Tibial nerve (tissue), 4 donors: ENCODE measurements at regions not wholly inside any gene's neighbourhood (a gene's known extent, or its start where the extent isn't known, plus 50 kb on each side); places are given as distances from the start of the nearest gene placed in this dataset.

Experiments
- DNase-seq, 2 donors: peaks; one replicate each; pipeline ENCODE4 v3.0.0-alpha.2; 2019; ENCODE audit warnings: low spot score in 2 of 2
- H3K27ac ChIP-seq, 4 donors: fragments of 200-600 bp; sonication (generic) in 3 of 4; one replicate each; pipeline ENCODE4 v1.5.1; 2017 to 2019; ENCODE audit warnings: mild to moderate bottlenecking in 1 of 4
- H3K27me3 ChIP-seq, 2 donors: fragments of 200-600 bp; sonication (generic) in 1 of 2; one replicate each; pipeline versions ENCODE4 v1.5.1 to v1.6.0; 2017 to 2019
- H3K36me3 ChIP-seq, 3 donors: fragments of 200-600 bp; sonication (generic); one replicate each; pipeline ENCODE4 v1.5.1; 2018 to 2019
- H3K4me1 ChIP-seq, 4 donors: fragments of 200-600 bp; sonication (generic) in 3 of 4; one replicate each; pipeline ENCODE4 v1.5.1; 2017 to 2019
- H3K4me3 ChIP-seq, 4 donors: fragments of 200-600 bp; sonication (generic) in 3 of 4; one replicate each; pipeline ENCODE4 v1.5.1; 2017 to 2019; ENCODE audit warnings: mild to moderate bottlenecking in 1 of 4, moderate library complexity in 1 of 4
- H3K9me3 ChIP-seq, 4 donors: fragments of 200-600 bp; sonication (generic) in 3 of 4; one replicate each; pipeline ENCODE4 v1.5.1; 2017 to 2019
- EP300 ChIP-seq, 2 donors: sonication (generic); formaldehyde crosslinking; IDR thresholded peaks; one replicate each; pipeline ENCODE4 v1.6.1; 2017; ENCODE audit warnings: antibody characterized with exemption in 2 of 2, mild to moderate bottlenecking in 1 of 2
- POLR2A ChIP-seq, 2 donors: fragments of 450-650 bp; IDR thresholded peaks; one replicate each; pipeline ENCODE4 v1.6.1; 2017; ENCODE audit warnings: antibody characterized with exemption in 2 of 2, mild to moderate bottlenecking in 2 of 2, moderate library complexity in 2 of 2
- WGBS, 2 donors: methylation state at CpG; one replicate each; pipeline ENCODE4 v1.1.5; 2018; 5-methylcytosine and 5-hydroxymethylcytosine counted together
- TF ChIP-seq, protein P1 (sequence below), 5 experiments: fragments of 200-600 bp in 3 of 5; fragments of 450-650 bp in 2 of 5; sonication (generic) in 3 of 5; IDR thresholded peaks; one replicate each; pipeline ENCODE4 v1.5.1; 2016 to 2019; ENCODE audit warnings: antibody characterized with exemption in 5 of 5, mild to moderate bottlenecking in 3 of 5, moderate library complexity in 2 of 5

DNA sequence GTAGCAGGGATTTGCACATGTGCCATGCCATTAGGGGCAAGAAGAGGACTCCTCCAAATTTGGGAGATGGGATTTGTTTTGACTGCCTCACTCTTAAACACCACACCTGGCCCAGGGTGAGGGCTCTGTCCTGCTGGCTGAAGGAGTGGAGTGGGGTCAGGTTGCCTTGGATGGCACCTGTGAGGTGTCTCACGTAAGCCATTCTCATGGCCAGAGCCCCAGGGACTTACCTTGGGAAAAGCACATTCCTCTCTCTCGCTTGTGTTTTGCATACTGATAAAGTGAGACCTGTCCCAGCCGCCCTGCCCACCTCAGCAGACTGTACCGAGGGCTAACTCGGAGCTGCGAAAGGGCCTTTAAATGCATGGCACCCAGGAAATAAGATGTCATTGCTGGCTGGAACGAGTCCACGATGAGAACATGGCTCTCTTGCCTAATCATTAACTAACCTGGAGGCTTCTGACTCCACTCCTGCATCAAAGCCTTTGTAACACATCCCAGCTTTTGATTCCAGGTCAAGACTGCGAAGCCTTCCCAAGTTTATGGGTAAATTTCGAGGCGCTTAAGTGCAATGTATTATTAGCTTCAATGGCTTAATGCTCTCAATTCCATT lies 184.0 kb upstream of the RNF32 start:
- 83 to 88% methylated on average over 11 of the region's 11 CpGs for WGBS, 2 donors
- no peak for DNase-seq
- no peak overlapping the region for H3K4me3 ChIP-seq
- no peak overlapping the region for H3K27ac ChIP-seq
- no peaks in the 10 kb centered on the region for H3K9me3 ChIP-seq
- H3K36me3 ChIP-seq, result no peaks in the 10 kb centered on the region
- TF ChIP-seq EP300 (IDR thresholded peaks at IDR 0.05), result no peak
- TF ChIP-seq, protein P1, sequence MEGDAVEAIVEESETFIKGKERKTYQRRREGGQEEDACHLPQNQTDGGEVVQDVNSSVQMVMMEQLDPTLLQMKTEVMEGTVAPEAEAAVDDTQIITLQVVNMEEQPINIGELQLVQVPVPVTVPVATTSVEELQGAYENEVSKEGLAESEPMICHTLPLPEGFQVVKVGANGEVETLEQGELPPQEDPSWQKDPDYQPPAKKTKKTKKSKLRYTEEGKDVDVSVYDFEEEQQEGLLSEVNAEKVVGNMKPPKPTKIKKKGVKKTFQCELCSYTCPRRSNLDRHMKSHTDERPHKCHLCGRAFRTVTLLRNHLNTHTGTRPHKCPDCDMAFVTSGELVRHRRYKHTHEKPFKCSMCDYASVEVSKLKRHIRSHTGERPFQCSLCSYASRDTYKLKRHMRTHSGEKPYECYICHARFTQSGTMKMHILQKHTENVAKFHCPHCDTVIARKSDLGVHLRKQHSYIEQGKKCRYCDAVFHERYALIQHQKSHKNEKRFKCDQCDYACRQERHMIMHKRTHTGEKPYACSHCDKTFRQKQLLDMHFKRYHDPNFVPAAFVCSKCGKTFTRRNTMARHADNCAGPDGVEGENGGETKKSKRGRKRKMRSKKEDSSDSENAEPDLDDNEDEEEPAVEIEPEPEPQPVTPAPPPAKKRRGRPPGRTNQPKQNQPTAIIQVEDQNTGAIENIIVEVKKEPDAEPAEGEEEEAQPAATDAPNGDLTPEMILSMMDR (IDR thresholded peaks at IDR 0.05), result no peak
- TF ChIP-seq POLR2A (IDR thresholded peaks at IDR 0.05), result no peak
- no peaks in the 10 kb centered on the region for H3K4me1 ChIP-seq
- no peaks in the 10 kb centered on the region for H3K27me3 ChIP-seq

DNA sequence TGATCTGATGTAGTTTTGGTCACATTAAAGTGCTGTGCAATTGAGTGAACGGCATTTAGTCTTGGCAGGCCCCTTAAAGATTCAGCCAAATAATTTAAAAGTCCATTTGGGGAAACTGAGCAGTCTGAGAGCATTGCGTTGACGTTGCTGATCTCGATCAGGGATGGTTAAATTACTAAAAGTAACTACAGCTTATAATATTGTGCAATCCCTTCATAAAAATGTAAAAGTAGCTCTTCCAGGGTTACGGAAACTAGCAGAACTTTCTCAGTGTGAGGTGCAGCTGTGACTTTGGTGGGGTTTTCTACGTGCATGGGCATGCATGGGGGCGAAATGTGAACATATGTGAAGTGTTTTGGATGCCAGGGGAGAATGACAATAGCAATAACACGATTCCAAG lies 184.5 kb upstream of the RNF32 start:
- H3K27me3 ChIP-seq, result no peaks in the 10 kb centered on the region
- H3K27ac ChIP-seq, result no peak overlapping the region
- no peak overlapping the region for H3K4me3 ChIP-seq
- no peaks in the 10 kb centered on the region for H3K9me3 ChIP-seq
- no peaks in the 10 kb centered on the region for H3K4me1 ChIP-seq
- DNase-seq, result no peak
- TF ChIP-seq, protein P1 (IDR thresholded peaks at IDR 0.05), result no peak
- TF ChIP-seq POLR2A (IDR thresholded peaks at IDR 0.05) (no peak), EP300 (IDR thresholded peaks at IDR 0.05) (no peak)
- 75 to 85% methylated on average over 8 of the region's 8 CpGs for WGBS, 2 donors
- H3K36me3 ChIP-seq, result no peaks in the 10 kb centered on the region

DNA sequence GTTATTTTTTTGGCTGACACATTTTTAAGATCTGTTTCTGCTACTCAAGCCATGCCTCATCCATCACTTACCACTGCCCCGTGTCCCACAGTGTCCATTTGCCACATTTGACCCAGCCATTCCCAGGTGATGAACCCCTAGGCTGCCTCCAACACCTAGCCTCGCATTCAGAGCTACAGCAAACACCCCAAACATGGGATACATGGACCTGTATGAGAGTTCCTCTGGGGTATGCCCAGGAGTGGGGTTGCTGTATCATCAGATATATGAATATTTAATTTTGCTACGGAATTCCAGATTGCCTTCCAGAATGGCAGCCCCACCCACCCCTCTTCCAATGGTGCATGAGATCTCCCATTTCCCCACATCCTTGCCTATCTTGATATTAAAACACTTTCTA lies 190.1 kb upstream of the RNF32 start:
- WGBS, 2 donors, result 84 to 94% methylated on average over 3 of the region's 3 CpGs
- no peaks in the 10 kb centered on the region for H3K9me3 ChIP-seq
- no peak overlapping the region for H3K27ac ChIP-seq
- DNase-seq, result no peak
- no peak for TF ChIP-seq POLR2A (IDR thresholded peaks at IDR 0.05)
- TF ChIP-seq, protein P1 (IDR thresholded peaks at IDR 0.05), result no peak
- no peak for TF ChIP-seq EP300 (IDR thresholded peaks at IDR 0.05)
- H3K27me3 ChIP-seq, result no peaks in the 10 kb centered on the region
- H3K36me3 ChIP-seq, result no peaks in the 10 kb centered on the region
- no peaks in the 10 kb centered on the region for H3K4me1 ChIP-seq
- no peak overlapping the region for H3K4me3 ChIP-seq

DNA sequence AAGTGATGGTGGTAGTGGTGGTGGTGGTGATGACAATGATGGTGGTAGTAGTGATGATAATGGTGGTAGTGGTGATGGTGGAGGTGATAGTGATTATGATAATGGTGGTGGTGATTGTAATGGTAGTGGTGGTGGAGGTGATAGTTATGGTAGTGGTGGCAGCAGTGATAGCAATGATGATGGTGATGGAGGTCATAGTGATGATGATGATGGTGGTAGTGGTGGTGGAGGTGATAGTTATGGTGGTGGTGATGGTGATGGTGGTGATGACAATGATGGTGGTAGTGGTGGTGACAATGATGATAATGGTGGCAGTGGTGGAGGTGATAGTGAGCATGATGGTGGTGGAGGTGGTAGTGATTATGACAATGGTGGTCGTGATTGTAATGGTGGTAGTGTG lies 191.7 kb upstream of the RNF32 start:
- DNase-seq, result no peak
- TF ChIP-seq EP300 (IDR thresholded peaks at IDR 0.05) (no peak), POLR2A (IDR thresholded peaks at IDR 0.05) (no peak)
- TF ChIP-seq, protein P1 (IDR thresholded peaks at IDR 0.05), result no peak
- no peaks in the 10 kb centered on the region for H3K36me3 ChIP-seq
- 68 to 86% methylated on average over 1 of the region's 1 CpG for WGBS, 2 donors
- no peak overlapping the region for H3K4me3 ChIP-seq
- H3K27ac ChIP-seq, result no peak overlapping the region
- no peaks in the 10 kb centered on the region for H3K27me3 ChIP-seq
- no peaks in the 10 kb centered on the region for H3K9me3 ChIP-seq
- H3K4me1 ChIP-seq, result no peaks in the 10 kb centered on the region

DNA sequence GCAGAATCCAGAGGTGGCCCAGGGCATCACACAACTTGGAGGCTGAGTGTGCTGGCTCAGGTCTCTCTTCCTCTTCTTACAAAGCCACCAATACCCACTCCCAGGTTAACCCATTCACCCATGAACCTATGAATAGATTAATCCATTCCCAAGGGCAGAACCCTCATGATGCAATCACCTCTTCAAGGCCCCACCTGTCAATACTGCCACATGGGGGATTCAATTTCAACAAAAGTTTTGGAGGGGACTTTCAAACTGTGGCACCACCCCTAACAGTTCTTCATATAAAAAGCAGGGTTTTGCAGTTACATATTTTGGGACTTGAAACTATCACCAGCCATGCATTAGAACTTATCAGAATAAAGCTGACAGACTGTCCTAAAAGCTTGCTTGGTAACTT lies 193.6 kb upstream of the RNF32 start:
- H3K4me1 ChIP-seq, result no peaks in the 10 kb centered on the region
- no peak overlapping the region for H3K27ac ChIP-seq
- TF ChIP-seq EP300 (IDR thresholded peaks at IDR 0.05), result no peak
- TF ChIP-seq POLR2A (IDR thresholded peaks at IDR 0.05), result no peak
- TF ChIP-seq, protein P1 (IDR thresholded peaks at IDR 0.05), result no peak
- H3K4me3 ChIP-seq, result no peak overlapping the region
- no peaks in the 10 kb centered on the region for H3K9me3 ChIP-seq
- DNase-seq, result no peak
- no peaks in the 10 kb centered on the region for H3K36me3 ChIP-seq
- H3K27me3 ChIP-seq, result no peaks in the 10 kb centered on the region
